ENCODE measurements at regions not wholly inside any gene's neighbourhood (a gene's known extent, or its start where the extent isn't known, plus 50 kb on each side); places are given as distances from the start of the nearest gene placed in this dataset.
"Not testable (repeated sequence)": the region's sequence is repeated elsewhere in the genome, so short reads cannot be mapped to it uniquely, and the experiment has no call there.

- no peak overlapping the region for H3K27ac ChIP-seq
- 55 to 75% methylated on average over 4 of the region's 4 CpGs for WGBS, 2 donors
Measured at GRCh38 chr6:27128311-27129094, 119.0 kb upstream of the PRSS16 start.

DNA sequence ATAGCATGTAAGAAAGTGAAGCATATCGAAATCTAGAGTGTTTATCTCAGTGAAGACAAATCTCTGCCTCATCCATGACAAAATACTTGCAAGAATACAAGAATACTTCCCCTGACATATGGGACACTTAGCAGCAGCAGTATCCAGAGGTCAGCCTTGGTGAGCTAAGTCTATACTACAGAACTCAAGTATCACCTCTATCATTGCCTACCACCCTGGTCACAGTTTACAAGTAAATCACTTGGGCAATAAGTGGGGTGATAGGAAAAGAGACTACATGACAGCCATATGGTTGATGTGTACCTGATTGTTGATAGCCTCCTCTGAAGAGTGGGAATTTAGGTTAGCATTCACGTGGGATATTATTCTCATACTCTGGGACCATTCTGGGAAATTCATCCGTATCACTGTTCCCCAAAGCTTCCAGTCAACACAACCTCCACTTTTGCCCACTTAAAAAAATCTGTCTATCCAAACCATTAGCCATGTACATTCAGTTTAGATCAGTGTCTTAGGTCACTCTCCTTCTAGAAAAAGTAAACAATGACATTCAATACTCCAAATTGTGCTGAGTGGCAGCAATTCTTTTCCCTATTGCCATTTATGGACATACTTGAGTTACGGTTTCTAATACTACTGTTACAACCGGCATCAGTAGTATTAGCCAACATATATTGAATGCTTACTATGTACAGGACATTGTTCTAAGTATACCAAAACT, 118.2 kb upstream of the PRSS16 start:
- WGBS, 2 donors, result 86 to 91% methylated on average over 5 of the region's 5 CpGs
- TF ChIP-seq POLR2A (IDR thresholded peaks at IDR 0.05), result no peak
- TF ChIP-seq, protein P1, sequence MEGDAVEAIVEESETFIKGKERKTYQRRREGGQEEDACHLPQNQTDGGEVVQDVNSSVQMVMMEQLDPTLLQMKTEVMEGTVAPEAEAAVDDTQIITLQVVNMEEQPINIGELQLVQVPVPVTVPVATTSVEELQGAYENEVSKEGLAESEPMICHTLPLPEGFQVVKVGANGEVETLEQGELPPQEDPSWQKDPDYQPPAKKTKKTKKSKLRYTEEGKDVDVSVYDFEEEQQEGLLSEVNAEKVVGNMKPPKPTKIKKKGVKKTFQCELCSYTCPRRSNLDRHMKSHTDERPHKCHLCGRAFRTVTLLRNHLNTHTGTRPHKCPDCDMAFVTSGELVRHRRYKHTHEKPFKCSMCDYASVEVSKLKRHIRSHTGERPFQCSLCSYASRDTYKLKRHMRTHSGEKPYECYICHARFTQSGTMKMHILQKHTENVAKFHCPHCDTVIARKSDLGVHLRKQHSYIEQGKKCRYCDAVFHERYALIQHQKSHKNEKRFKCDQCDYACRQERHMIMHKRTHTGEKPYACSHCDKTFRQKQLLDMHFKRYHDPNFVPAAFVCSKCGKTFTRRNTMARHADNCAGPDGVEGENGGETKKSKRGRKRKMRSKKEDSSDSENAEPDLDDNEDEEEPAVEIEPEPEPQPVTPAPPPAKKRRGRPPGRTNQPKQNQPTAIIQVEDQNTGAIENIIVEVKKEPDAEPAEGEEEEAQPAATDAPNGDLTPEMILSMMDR (IDR thresholded peaks at IDR 0.05), result no peak
- Histone ChIP-seq H3K9me3 (no peaks in the 10 kb centered on the region), H3K36me3 (replicated peaks in 1 of 2; ENCODE audit: insufficient read depth in 1 of 2, low read depth in 2 of 2) (no peaks in the 10 kb centered on the region), H3K27ac (no peak overlapping the region), H3K4me1 (peaks cover 28% of the 10 kb centered on the region), H3K27me3 (no peaks in the 10 kb centered on the region), H3K4me3 (no peak overlapping the region)
- ATAC-seq (no peak), DNase-seq (no peak)
- intact Hi-C loops (cut with DNase I), result no loop called here

More at GRCh38 chr6:27128311-27129094, 119.0 kb upstream of the PRSS16 start:
- no peak overlapping the region for H3K4me3 ChIP-seq
- no peaks in the 10 kb centered on the region for H3K9me3 ChIP-seq
- no peaks in the 10 kb centered on the region for H3K36me3 ChIP-seq (replicated peaks in 1 of 2; ENCODE audit: insufficient read depth in 1 of 2, low read depth in 2 of 2)
- TF ChIP-seq POLR2A (IDR thresholded peaks at IDR 0.05), result no peak
- TF ChIP-seq, protein P1 (IDR thresholded peaks at IDR 0.05), result no peak
- intact Hi-C loops (cut with DNase I), result no loop called here
- H3K27me3 ChIP-seq, result no peaks in the 10 kb centered on the region
- peaks cover 28% of the 10 kb centered on the region for H3K4me1 ChIP-seq
- DNase-seq (no peak), ATAC-seq (no peak)

DNA sequence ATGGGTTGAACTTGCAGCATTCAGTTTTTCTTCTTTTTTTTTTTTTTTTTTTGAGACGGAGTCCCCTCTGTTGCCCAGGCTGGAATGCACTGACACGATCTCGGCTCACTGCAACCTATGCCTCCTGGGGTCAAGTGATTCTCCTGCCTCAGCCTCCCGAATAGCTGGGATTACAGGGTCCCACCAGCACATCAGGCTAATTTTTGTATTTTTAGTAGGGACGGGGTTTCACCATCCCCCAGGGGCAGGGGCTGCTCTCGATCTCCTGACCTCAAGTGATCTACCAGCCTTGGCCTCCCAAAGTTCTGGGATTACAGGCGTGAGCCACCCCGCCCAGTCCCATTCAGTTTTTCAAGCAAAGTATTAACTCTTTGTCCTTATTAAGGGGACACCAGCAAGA, 117.6 kb upstream of the PRSS16 start:
- Histone ChIP-seq H3K36me3 (replicated peaks in 1 of 2; ENCODE audit: insufficient read depth in 1 of 2, low read depth in 2 of 2) (no peaks in the 10 kb centered on the region), H3K27me3 (no peaks in the 10 kb centered on the region), H3K9me3 (no peaks in the 10 kb centered on the region), H3K27ac (no peak overlapping the region), H3K4me1 (peaks cover 28% of the 10 kb centered on the region), H3K4me3 (no peak overlapping the region)
- WGBS, 2 donors, result 87 to 89% methylated on average over 8 of the region's 8 CpGs
- ATAC-seq (no peak), DNase-seq (no peak)
- no peak for TF ChIP-seq POLR2A (IDR thresholded peaks at IDR 0.05)
- TF ChIP-seq, protein P1 (IDR thresholded peaks at IDR 0.05), result no peak
- intact Hi-C loops (cut with DNase I), result no loop called here

DNA sequence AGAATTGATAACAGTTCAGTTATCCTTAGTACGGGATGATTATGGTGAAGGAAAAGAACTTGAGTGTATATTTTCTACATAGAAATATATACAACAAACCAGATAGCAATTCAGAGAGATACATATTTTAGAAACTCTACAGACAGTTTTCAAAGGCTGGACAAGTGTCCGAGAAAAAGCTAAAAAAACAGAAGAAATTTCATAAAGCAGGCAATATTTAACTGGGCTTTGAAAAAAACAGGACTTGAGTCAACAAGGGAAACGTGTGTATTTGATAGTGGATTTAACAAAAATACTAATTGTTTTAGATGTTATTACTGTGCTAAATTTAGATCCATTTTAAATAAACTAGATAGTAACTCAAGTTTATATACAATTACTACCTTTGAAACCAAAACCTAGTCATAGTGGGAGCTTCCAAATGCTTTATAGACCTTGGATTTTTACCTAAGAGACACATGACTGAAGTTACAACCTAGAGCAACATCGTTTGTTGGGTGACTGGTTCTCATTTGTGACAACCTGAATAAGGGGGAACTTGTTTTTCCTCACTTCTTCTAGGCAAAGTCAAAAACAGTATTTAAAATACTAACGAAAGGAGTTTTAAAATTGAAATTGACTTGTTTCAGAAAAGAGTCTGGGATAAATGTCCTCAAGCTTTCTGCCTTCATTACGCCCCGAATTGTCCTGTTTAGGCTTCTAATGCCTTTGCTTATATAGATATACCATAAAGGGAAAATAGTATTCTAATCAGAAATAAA, 116.7 kb upstream of the PRSS16 start:
- Histone ChIP-seq H3K36me3 (replicated peaks in 1 of 2; ENCODE audit: insufficient read depth in 1 of 2, low read depth in 2 of 2) (no peaks in the 10 kb centered on the region), H3K9me3 (no peaks in the 10 kb centered on the region), H3K27me3 (no peaks in the 10 kb centered on the region), H3K4me1 (peaks cover 28% of the 10 kb centered on the region), H3K27ac (peak overlapping the region in 1 of 4 donors; percentile 86), H3K4me3 (no peak overlapping the region)
- ATAC-seq (no peak), DNase-seq (no peak)
- WGBS, 2 donors, result 32 to 33% methylated on average over 7 of the region's 7 CpGs
- TF ChIP-seq, protein P1 (IDR thresholded peaks at IDR 0.05), result no peak
- no peak for TF ChIP-seq POLR2A (IDR thresholded peaks at IDR 0.05)
- intact Hi-C loops (cut with DNase I), result no loop called here

DNA sequence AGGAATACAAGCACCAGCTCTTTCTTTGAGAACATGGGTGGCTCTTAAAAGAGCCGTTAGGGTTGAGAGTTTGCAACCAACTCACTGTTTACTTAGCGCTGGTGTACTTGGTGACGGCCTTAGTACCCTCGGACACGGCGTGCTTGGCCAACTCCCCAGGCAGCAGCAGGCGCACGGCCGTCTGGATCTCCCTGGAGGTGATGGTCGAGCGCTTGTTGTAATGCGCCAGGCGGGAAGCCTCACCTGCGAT, 115.3 kb upstream of the PRSS16 start:
- intact Hi-C loops (cut with DNase I); H3K27me3 ChIP-seq; H3K9me3 ChIP-seq; H3K36me3 ChIP-seq (replicated peaks in 1 of 2; ENCODE audit: insufficient read depth in 1 of 2, low read depth in 2 of 2); H3K4me3 ChIP-seq; DNase-seq: not testable (repeated sequence)
- peak overlapping the region; percentile 52 to 86 (median 68) for H3K27ac ChIP-seq
- peaks cover 22% of the 10 kb centered on the region for H3K4me1 ChIP-seq
- peak; percentile 1 for ATAC-seq
- 2 to 5% methylated on average over 4 to 14 of the region's 14 CpGs for WGBS, 2 donors

Data from body of pancreas (tissue), 4 donors.